Neural progenitor cell (in vitro differentiated cells): ENCODE measurements at regions not wholly inside any gene's neighbourhood (a gene's known extent, or its start where the extent isn't known, plus 50 kb on each side); places are given as distances from the start of the nearest gene placed in this dataset.

Source experiments
- EZH2phosphoT487 ChIP-seq: fragments of 200-600 bp; sonication (generic); IDR thresholded peaks from 2 replicates; pipeline ENCODE4 v1.6.1; 2017; ENCODE audit warnings: antibody characterized with exemption
- TF ChIP-seq, protein P1 (sequence below): fragments of 200-600 bp; sonication (generic); IDR thresholded peaks from 2 replicates; pipeline ENCODE4 v1.5.1; 2017; ENCODE audit warnings: antibody characterized with exemption, mild to moderate bottlenecking

DNA sequence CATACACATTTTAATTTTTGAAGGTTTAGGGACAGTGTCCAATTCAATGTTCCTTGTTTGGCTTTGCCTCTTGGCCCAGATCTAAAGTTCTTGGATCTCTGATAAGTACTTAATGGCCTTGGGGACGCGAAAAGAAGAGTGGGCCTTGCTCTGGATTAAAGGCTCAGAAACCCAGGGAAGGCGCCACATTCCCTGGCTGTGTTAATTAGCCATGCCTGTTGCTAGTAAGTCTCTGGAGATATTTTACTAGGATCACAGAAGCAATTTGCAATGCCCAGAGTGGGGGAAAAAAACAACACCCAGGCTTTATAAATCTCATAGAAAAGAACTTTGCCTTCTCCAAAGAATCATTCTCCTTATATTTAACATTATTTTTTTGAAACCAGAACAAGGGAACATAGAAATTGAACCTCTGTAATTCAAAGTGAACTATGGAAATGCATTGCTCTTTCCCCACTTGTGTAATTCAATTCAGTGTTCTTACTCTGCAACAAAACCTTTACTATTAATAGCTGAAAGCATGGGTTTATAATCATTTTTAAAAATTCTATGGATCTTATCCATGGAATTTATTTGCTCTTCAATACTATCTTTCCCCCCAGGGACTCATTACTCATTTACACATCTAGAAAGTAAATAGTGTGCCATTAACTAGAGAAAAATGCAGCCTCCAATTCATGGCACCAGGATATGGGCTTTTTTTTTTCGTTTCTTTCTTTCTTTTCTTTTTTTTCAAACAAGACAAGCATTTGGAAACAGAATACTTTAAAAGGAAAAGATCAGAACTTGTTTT is 172.2 kb upstream of the ANKRD55 start:
- TF ChIP-seq EZH2phosphoT487 = no peak
- TF ChIP-seq, protein P1, sequence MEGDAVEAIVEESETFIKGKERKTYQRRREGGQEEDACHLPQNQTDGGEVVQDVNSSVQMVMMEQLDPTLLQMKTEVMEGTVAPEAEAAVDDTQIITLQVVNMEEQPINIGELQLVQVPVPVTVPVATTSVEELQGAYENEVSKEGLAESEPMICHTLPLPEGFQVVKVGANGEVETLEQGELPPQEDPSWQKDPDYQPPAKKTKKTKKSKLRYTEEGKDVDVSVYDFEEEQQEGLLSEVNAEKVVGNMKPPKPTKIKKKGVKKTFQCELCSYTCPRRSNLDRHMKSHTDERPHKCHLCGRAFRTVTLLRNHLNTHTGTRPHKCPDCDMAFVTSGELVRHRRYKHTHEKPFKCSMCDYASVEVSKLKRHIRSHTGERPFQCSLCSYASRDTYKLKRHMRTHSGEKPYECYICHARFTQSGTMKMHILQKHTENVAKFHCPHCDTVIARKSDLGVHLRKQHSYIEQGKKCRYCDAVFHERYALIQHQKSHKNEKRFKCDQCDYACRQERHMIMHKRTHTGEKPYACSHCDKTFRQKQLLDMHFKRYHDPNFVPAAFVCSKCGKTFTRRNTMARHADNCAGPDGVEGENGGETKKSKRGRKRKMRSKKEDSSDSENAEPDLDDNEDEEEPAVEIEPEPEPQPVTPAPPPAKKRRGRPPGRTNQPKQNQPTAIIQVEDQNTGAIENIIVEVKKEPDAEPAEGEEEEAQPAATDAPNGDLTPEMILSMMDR = no peak
